CD4-positive, alpha-beta T cell treated with Interleukin-15 for 4 hours (primary cell): ENCODE measurements at regions not wholly inside any gene's neighbourhood (a gene's known extent, or its start where the extent isn't known, plus 50 kb on each side); places are given as distances from the start of the nearest gene placed in this dataset.
"Not testable (repeated sequence)": the region's sequence is repeated elsewhere in the genome, so short reads cannot be mapped to it uniquely, and the experiment has no call there.

ENCODE experiments used
- DNase-seq: peaks from one replicate; pipeline ENCODE4 v3.0.0-alpha.2; 2020; ENCODE audit warnings: low spot score

GRCh38 chr16:26801628-26802027 lies 265.1 kb upstream of the C16orf82 start:
- DNase-seq, result no peak

GRCh38 chr16:26802440-26802839 lies 264.3 kb upstream of the C16orf82 start:
- no peak for DNase-seq

GRCh38 chr16:26802965-26803364 lies 263.8 kb upstream of the C16orf82 start:
- DNase-seq, result no peak

GRCh38 chr16:26806657-26807056 lies 260.1 kb upstream of the C16orf82 start:
- no peak for DNase-seq

- DNase-seq, result no peak
These were observed 257.3 kb upstream of the C16orf82 start for GRCh38 chr16:26809461-26809860.

GRCh38 chr16:26816266-26816665 lies 250.5 kb upstream of the C16orf82 start:
- DNase-seq, result no peak

- no peak for DNase-seq
These were observed 249.7 kb upstream of the C16orf82 start for GRCh38 chr16:26816885-26817571.

GRCh38 chr16:26818393-26818792 lies 248.3 kb upstream of the C16orf82 start:
- no peak for DNase-seq

- no peak for DNase-seq
These were observed 242.3 kb upstream of the C16orf82 start for GRCh38 chr16:26824469-26824868.

GRCh38 chr16:26826500-26826899 lies 240.2 kb upstream of the C16orf82 start:
- no peak for DNase-seq

GRCh38 chr16:26827386-26827785 lies 239.3 kb upstream of the C16orf82 start:
- DNase-seq, result no peak

GRCh38 chr16:26830428-26831127 lies 236.1 kb upstream of the C16orf82 start:
- DNase-seq, result no peak

GRCh38 chr16:26836114-26836513 lies 230.6 kb upstream of the C16orf82 start:
- DNase-seq, result not testable (repeated sequence)

- DNase-seq, result no peak
These were observed 227.8 kb upstream of the C16orf82 start for GRCh38 chr16:26838931-26839330.

- no peak for DNase-seq
These were observed 226.0 kb upstream of the C16orf82 start for GRCh38 chr16:26840691-26841090.

- no peak for DNase-seq
These were observed 210.5 kb upstream of the C16orf82 start for GRCh38 chr16:26856271-26856670.

- no peak for DNase-seq
These were observed 209.9 kb upstream of the C16orf82 start for GRCh38 chr16:26856791-26857190.

- no peak for DNase-seq
These were observed 209.4 kb upstream of the C16orf82 start for GRCh38 chr16:26857371-26857770.

- DNase-seq, result no peak
These were observed 206.2 kb upstream of the C16orf82 start for GRCh38 chr16:26860506-26860905.

GRCh38 chr16:26863931-26864330 lies 202.8 kb upstream of the C16orf82 start:
- DNase-seq, result no peak

- not testable (repeated sequence) for DNase-seq
These were observed 192.4 kb upstream of the C16orf82 start for GRCh38 chr16:26874318-26874717.

GRCh38 chr16:26877421-26877820 lies 189.3 kb upstream of the C16orf82 start:
- DNase-seq, result no peak

- no peak for DNase-seq
These were observed 181.1 kb upstream of the C16orf82 start for GRCh38 chr16:26885674-26886073.

GRCh38 chr16:26889740-26890139 lies 177.0 kb upstream of the C16orf82 start:
- DNase-seq, result no peak
